SK-N-SH treated with all-trans-retinoic acid at 6 μM for 48 hours (cell line): ENCODE measurements at regions not wholly inside any gene's neighbourhood (a gene's known extent, or its start where the extent isn't known, plus 50 kb on each side); places are given as distances from the start of the nearest gene placed in this dataset.

Experiments
- ATAC-seq: fragments of 200-7000 bp; cut with Tn5 transposase; 3 replicates; pipeline ENCODE4 v1.9.1; 2020; ENCODE audit warnings: mild to moderate bottlenecking, moderate library complexity
- ARNTL ChIP-seq: fragments of 450-650 bp; formaldehyde crosslinking; IDR thresholded peaks from 2 replicates; pipeline ENCODE4 v1.5.0; 2020; ENCODE audit warnings: low read depth, mild to moderate bottlenecking, moderate library complexity, borderline replicate concordance
- BACH2 ChIP-seq: fragments of 250-450 bp; sonication (Bioruptor Pico); IDR thresholded peaks from 2 replicates; pipeline ENCODE4 v1.9.0; 2021; ENCODE audit warnings: mild to moderate bottlenecking, borderline replicate concordance
- CREB5 ChIP-seq: fragments of 250-450 bp; sonication (Bioruptor Pico); IDR thresholded peaks from 2 replicates; pipeline ENCODE4 v1.5.1; 2020; ENCODE audit warnings: low read depth, mild to moderate bottlenecking, moderate library complexity
- CSDC2 ChIP-seq: fragments of 250-450 bp; sonication (Bioruptor Pico); IDR thresholded peaks from 2 replicates; pipeline ENCODE4 v1.5.0; 2020; ENCODE audit warnings: mild to moderate bottlenecking, moderate library complexity
- ESRRG ChIP-seq: fragments of 250-450 bp; sonication (Bioruptor Pico); IDR thresholded peaks from 2 replicates; pipeline ENCODE4 v1.6.1; 2021; ENCODE audit warnings: mild to moderate bottlenecking
- GLIS3 ChIP-seq: fragments of 250-450 bp; sonication (Bioruptor Pico); IDR thresholded peaks from 2 replicates; pipeline ENCODE4 v1.5.0; 2020; ENCODE audit warnings: mild to moderate bottlenecking, moderate library complexity
- ISL1 ChIP-seq: fragments of 250-450 bp; sonication (Bioruptor Pico); IDR thresholded peaks from 2 replicates; pipeline ENCODE4 v2.1.2; 2022; ENCODE audit warnings: mild to moderate bottlenecking, moderate library complexity
- OSR1 ChIP-seq: fragments of 250-450 bp; sonication (Bioruptor Pico); IDR thresholded peaks from 2 replicates; pipeline ENCODE4 v1.8.0; 2022; ENCODE audit warnings: moderate library complexity, mild to moderate bottlenecking, inconsistent platforms
- PATZ1 ChIP-seq: fragments of 250-450 bp; sonication (Bioruptor Pico); IDR thresholded peaks from 2 replicates; pipeline ENCODE4 v1.8.0; 2020; ENCODE audit warnings: mild to moderate bottlenecking, moderate library complexity, borderline replicate concordance
- POU6F1 ChIP-seq: fragments of 250-450 bp; sonication (Bioruptor Pico); IDR thresholded peaks from 2 replicates; pipeline ENCODE4 v1.8.0; 2021; ENCODE audit warnings: low read depth, mild to moderate bottlenecking, moderate library complexity, borderline replicate concordance
- RARB ChIP-seq: fragments of 250-450 bp; sonication (Bioruptor Pico); IDR thresholded peaks from 2 replicates; pipeline ENCODE4 v1.8.0; 2021; ENCODE audit warnings: mild to moderate bottlenecking, moderate library complexity
- TCF4 ChIP-seq: fragments of 250-450 bp; sonication (Bioruptor Pico); IDR thresholded peaks from 2 replicates; pipeline ENCODE4 v1.8.0; 2021; ENCODE audit warnings: mild to moderate bottlenecking, moderate library complexity, borderline replicate concordance
- TOX ChIP-seq: fragments of 250-450 bp; sonication (Bioruptor Pico); IDR thresholded peaks from 2 replicates; pipeline ENCODE4 v1.8.0; 2021; ENCODE audit warnings: mild to moderate bottlenecking, moderate library complexity, borderline replicate concordance
- TSHZ2 ChIP-seq: fragments of 250-450 bp; sonication (Bioruptor Pico); IDR thresholded peaks from 2 replicates; pipeline ENCODE4 v1.5.0; 2020; ENCODE audit warnings: mild to moderate bottlenecking, moderate library complexity
- ZC3H10 ChIP-seq: fragments of 250-450 bp; sonication (Bioruptor Pico); IDR thresholded peaks from 2 replicates; pipeline ENCODE4 v1.5.1; 2021; ENCODE audit warnings: mild to moderate bottlenecking, moderate library complexity
- ZFP3 ChIP-seq: fragments of 250-450 bp; sonication (Bioruptor Pico); IDR thresholded peaks from 2 replicates; pipeline ENCODE4 v1.5.0; 2020; ENCODE audit warnings: mild to moderate bottlenecking, moderate library complexity
- ZFP30 ChIP-seq: fragments of 450-650 bp; formaldehyde crosslinking; IDR thresholded peaks from 2 replicates; pipeline ENCODE4 v1.5.0; 2022; ENCODE audit warnings: mild to moderate bottlenecking, moderate library complexity
- ZNF565 ChIP-seq: fragments of 450-650 bp; formaldehyde crosslinking; conservative IDR thresholded peaks from 2 replicates; pipeline ENCODE4 v1.5.0; 2020; ENCODE audit warnings: low read depth, mild to moderate bottlenecking, moderate library complexity
- ZNF70 ChIP-seq: fragments of 450-650 bp; formaldehyde crosslinking; IDR thresholded peaks from 2 replicates; pipeline ENCODE4 v1.5.0; 2020; ENCODE audit warnings: mild to moderate bottlenecking, moderate library complexity
- ZNF8 ChIP-seq: fragments of 450-650 bp; formaldehyde crosslinking; IDR thresholded peaks from 2 replicates; pipeline ENCODE4 v1.5.0; 2020; ENCODE audit warnings: mild to moderate bottlenecking, moderate library complexity

- TF ChIP-seq ZNF8 (CRISPR knock-in tag) (no peak), RARB (CRISPR knock-in tag) (no peak), CSDC2 (CRISPR knock-in tag) (no peak), TSHZ2 (CRISPR knock-in tag) (no peak), TCF4 (CRISPR knock-in tag) (no peak), PATZ1 (CRISPR knock-in tag) (no peak), OSR1 (CRISPR knock-in tag) (no peak), ZFP3 (no peak), POU6F1 (CRISPR knock-in tag) (no peak), ISL1 (CRISPR knock-in tag) (no peak)
- ATAC-seq: peak; percentile 55
Observed at GRCh38 chr4:156584100-156584499, 387.5 kb downstream of the PDGFC start.

GRCh38 chr4:156583265-156583664 is 388.3 kb downstream of the PDGFC start:
- TF ChIP-seq POU6F1 (CRISPR knock-in tag) (no peak), CSDC2 (CRISPR knock-in tag) (no peak), TSHZ2 (CRISPR knock-in tag) (no peak), ZFP30 (CRISPR knock-in tag) (no peak), BACH2 (CRISPR knock-in tag) (no peak), CREB5 (CRISPR knock-in tag) (no peak), ZFP3 (no peak), ZNF565 (CRISPR knock-in tag) (no peak), ZNF70 (no peak), TCF4 (CRISPR knock-in tag) (no peak), ZC3H10 (CRISPR knock-in tag) (no peak), TOX (no peak), ZNF8 (CRISPR knock-in tag) (no peak), ISL1 (CRISPR knock-in tag) (no peak), ARNTL (CRISPR knock-in tag) (no peak), ESRRG (CRISPR knock-in tag) (no peak), GLIS3 (CRISPR knock-in tag) (no peak), PATZ1 (CRISPR knock-in tag) (no peak)
- no peak for ATAC-seq
